GM13977 (cell line): ENCODE measurements at regions not wholly inside any gene's neighbourhood (a gene's known extent, or its start where the extent isn't known, plus 50 kb on each side); places are given as distances from the start of the nearest gene placed in this dataset.

Experiments used
- DNase-seq: peaks from one replicate; pipeline ENCODE4 v3.0.0; 2012; ENCODE audit warnings: low spot score
- CTCF ChIP-seq: IDR thresholded peaks from 2 replicates; pipeline ENCODE4 v1.5.1; 2012; ENCODE audit warnings: mild to moderate bottlenecking, control low read depth; ENCODE audit not compliant: insufficient read depth; ENCODE audit errors: extremely low read depth, missing control alignments
- in situ Hi-C: fragments of 300-500 bp; cut with MboI; formaldehyde crosslinking; loops from one replicate; pipeline ENCODE4 v1.12.0; 2022; ENCODE audit warnings: low sequenced_read_pairs, low pct_unique_long_range_greater_than_20kb, mixed read lengths, inconsistent platforms; ENCODE audit not compliant: unreplicated experiment

GRCh38 chr14:96635850-96636249 is 133.7 kb downstream of the PAPOLA start:
- in situ Hi-C loops, result no loop called here
- no peak for TF ChIP-seq CTCF
- no peak for DNase-seq

GRCh38 chr14:96637521-96637920 is 135.3 kb downstream of the PAPOLA start:
- no peak for TF ChIP-seq CTCF
- no peak for DNase-seq
- in situ Hi-C loops, result no loop called here

GRCh38 chr14:96638041-96638855 is 136.1 kb downstream of the PAPOLA start:
- DNase-seq, result peak; percentile 3
- in situ Hi-C loops, result no loop called here
- no peak for TF ChIP-seq CTCF

- DNase-seq, result peak; percentile 2
- TF ChIP-seq CTCF, result no peak
- in situ Hi-C loops, result no loop called here
Observed at GRCh38 chr14:96639550-96639949, 137.4 kb downstream of the PAPOLA start.

- in situ Hi-C loops, result no loop called here
- no peak for DNase-seq
- TF ChIP-seq CTCF, result no peak
Observed at GRCh38 chr14:96648506-96649326, 146.5 kb downstream of the PAPOLA start.

DNA sequence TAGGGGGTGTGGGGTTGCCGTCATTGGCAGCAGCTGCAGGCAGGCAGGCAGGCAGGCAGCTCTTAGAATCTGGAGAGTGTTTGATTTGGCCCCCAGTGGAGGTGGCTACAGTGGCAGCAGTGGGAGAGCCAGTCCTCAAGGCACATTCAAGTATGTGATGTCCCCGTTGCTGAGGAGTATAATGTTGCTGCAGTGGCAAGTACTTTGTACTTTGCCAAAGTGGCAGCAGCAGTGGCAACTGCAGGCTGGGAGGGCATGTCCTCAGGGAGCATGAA is 147.1 kb downstream of the PAPOLA start:
- no peak for DNase-seq
- TF ChIP-seq CTCF, result no peak

More for the DNA sequence above, 147.1 kb downstream of the PAPOLA start:
- in situ Hi-C loops, result no loop called here
